NCI-H748 (cell line): ENCODE measurements at regions not wholly inside any gene's neighbourhood (a gene's known extent, or its start where the extent isn't known, plus 50 kb on each side); places are given as distances from the start of the nearest gene placed in this dataset.
"Not testable (repeated sequence)": the region's sequence is repeated elsewhere in the genome, so short reads cannot be mapped to it uniquely, and the experiment has no call there.

Experiments
- DNase-seq: peaks from one replicate; lab custom pipeline; 2025; ENCODE audit not compliant: unreplicated experiment; lab: John Stamatoyannopoulos, UW

- DNase-seq = not testable (repeated sequence)
These were observed 70.2 kb downstream of the LGALS9C start for GRCh38 chr17:18546514-18547398.

- DNase-seq = not testable (repeated sequence)
These were observed 80.5 kb downstream of the LGALS9C start for GRCh38 chr17:18557086-18557485.

GRCh38 chr17:18563381-18564098 is 80.7 kb downstream of the TBC1D28 start:
- peak; percentile 34 for DNase-seq

GRCh38 chr17:18564099-18564448 is 80.1 kb downstream of the TBC1D28 start:
- DNase-seq = peak; percentile 68

- DNase-seq = not testable (repeated sequence)
These were observed 75.8 kb downstream of the TBC1D28 start for GRCh38 chr17:18568108-18568995.

GRCh38 chr17:18569489-18569913 is 74.7 kb downstream of the TBC1D28 start:
- peak; percentile 62 for DNase-seq

- DNase-seq = not testable (repeated sequence)
These were observed 71.7 kb downstream of the TBC1D28 start for GRCh38 chr17:18572536-18572935.

GRCh38 chr17:18574137-18574536 is 70.1 kb downstream of the TBC1D28 start:
- not testable (repeated sequence) for DNase-seq
